Neural progenitor cell (in vitro differentiated cells): ENCODE measurements at regions not wholly inside any gene's neighbourhood (a gene's known extent, or its start where the extent isn't known, plus 50 kb on each side); places are given as distances from the start of the nearest gene placed in this dataset.

ENCODE experiments used
- CTCF ChIP-seq: fragments of 200-600 bp; sonication (generic); IDR thresholded peaks from 2 replicates; pipeline ENCODE4 v1.5.1; 2017; ENCODE audit warnings: antibody characterized with exemption, mild to moderate bottlenecking
- EZH2phosphoT487 ChIP-seq: fragments of 200-600 bp; sonication (generic); IDR thresholded peaks from 2 replicates; pipeline ENCODE4 v1.6.1; 2017; ENCODE audit warnings: antibody characterized with exemption

GRCh38 chr7:17042211-17042610 lies 160.4 kb upstream of the AGR3 start:
- TF ChIP-seq CTCF (no peak), EZH2phosphoT487 (no peak)
